IMR-90 (cell line): ENCODE measurements at regions not wholly inside any gene's neighbourhood (a gene's known extent, or its start where the extent isn't known, plus 50 kb on each side); places are given as distances from the start of the nearest gene placed in this dataset.

Experiments used
- ATAC-seq: fragments of 200-7000 bp; cut with Tn5 transposase; 2 replicates; pipeline ENCODE4 v1.9.1; 2020; ENCODE audit warnings: low read depth, mild to moderate bottlenecking, moderate library complexity
- BruUV-seq: library from RNA; stranded (reverse); fragments of 400-500 nt; replicated peaks from 2 replicates; lab custom pipeline; 2021; lab: Mats Ljungman, UMichigan
- CTCF ChIA-PET: fragments of 300-600 bp; formaldehyde crosslinking; extraction: SDS; loops from one replicate; lab custom pipeline; 2021; ENCODE audit warnings: antibody characterized with exemption; lab: Yijun Ruan, JAX
- POLR2A ChIA-PET: fragments of 300-600 bp; sonication (Branson Sonifier 250); formaldehyde crosslinking; loops from one replicate; lab custom pipeline; 2022; ENCODE audit warnings: antibody characterized with exemption; ENCODE audit not compliant: unreplicated experiment; lab: Charles Lee
- DNase-seq: peaks from one replicate; pipeline ENCODE4 v3.0.0; 2013
- H2AFZ ChIP-seq: replicated peaks from 2 replicates; pipeline ENCODE3; 2013; ENCODE audit warnings: low read length, mild to moderate bottlenecking; ENCODE audit not compliant: poor library complexity
- H2AK5ac ChIP-seq: 2 replicates; pipeline ENCODE4 v1.6.1; 2013; ENCODE audit warnings: low read depth, low read length, inconsistent platforms
- H2AK9ac ChIP-seq: replicated peaks from 2 replicates; pipeline ENCODE3; 2013; ENCODE audit warnings: mild to moderate bottlenecking, low read depth, low read length, moderate library complexity; ENCODE audit not compliant: poor library complexity
- H2BK120ac ChIP-seq: 2 replicates; pipeline ENCODE4 v1.6.1; 2013; ENCODE audit warnings: low read depth, low read length, inconsistent platforms
- H2BK15ac ChIP-seq: 3 replicates; pipeline ENCODE4 v1.6.1; 2013; ENCODE audit warnings: low read depth, low read length, inconsistent platforms
- H2BK20ac ChIP-seq: 2 replicates; pipeline ENCODE4 v1.6.1; 2013; ENCODE audit warnings: low read depth, mild to moderate bottlenecking, inconsistent platforms, low read length, moderate library complexity
- H2BK5ac ChIP-seq: 2 replicates; pipeline ENCODE4 v1.6.1; 2013; ENCODE audit warnings: mild to moderate bottlenecking, low read depth, low read length, inconsistent platforms; ENCODE audit not compliant: poor library complexity, severe bottlenecking
- H3K14ac ChIP-seq: replicated peaks from 2 replicates; pipeline ENCODE4 v1.6.1; 2013; ENCODE audit warnings: low read depth, low read length, inconsistent platforms
- H3K18ac ChIP-seq: 2 replicates; pipeline ENCODE4 v1.6.1; 2013; ENCODE audit warnings: low read depth, low read length, control low read depth
- H3K23ac ChIP-seq: 2 replicates; pipeline ENCODE4 v1.6.1; 2013; ENCODE audit warnings: low read depth, low read length, inconsistent platforms
- H3K27ac ChIP-seq: 2 replicates; pipeline ENCODE4 v1.5.1; 2013; ENCODE audit warnings: mild to moderate bottlenecking, control low read depth, low read length; ENCODE audit not compliant: insufficient read depth
- H3K27me3 ChIP-seq: 2 replicates; pipeline ENCODE4 v1.6.1; 2013; ENCODE audit warnings: low read length; ENCODE audit not compliant: control insufficient read depth, insufficient read depth
- H3K36me3 ChIP-seq: 2 replicates; pipeline ENCODE4 v1.6.1; 2013; ENCODE audit warnings: low read length, mixed read lengths; ENCODE audit not compliant: control insufficient read depth, insufficient read depth
- H3K4ac ChIP-seq: 2 replicates; pipeline ENCODE4 v1.6.1; 2013; ENCODE audit warnings: low read depth, low read length, inconsistent platforms
- H3K4me1 ChIP-seq: 2 replicates; pipeline ENCODE4 v1.6.1; 2013; ENCODE audit warnings: low read length, mixed read lengths; ENCODE audit not compliant: control insufficient read depth, insufficient read depth
- H3K4me2 ChIP-seq: 2 replicates; pipeline ENCODE4 v1.6.1; 2013; ENCODE audit warnings: low read depth, mild to moderate bottlenecking, control low read depth, low read length, moderate library complexity
- H3K4me3 ChIP-seq: 2 replicates; pipeline ENCODE4 v1.5.1; 2013; ENCODE audit warnings: low read depth, mild to moderate bottlenecking, control low read depth, low read length, moderate library complexity; ENCODE audit not compliant: insufficient read depth
- H3K56ac ChIP-seq: 2 replicates; pipeline ENCODE4 v1.6.1; 2013; ENCODE audit warnings: low read length, inconsistent platforms; ENCODE audit not compliant: insufficient read depth; ENCODE audit errors: extremely low read depth
- H3K79me1 ChIP-seq, 2 experiments: 2 replicates each; pipeline ENCODE4 v1.6.1; 2013; ENCODE audit warnings: low read length in 2 of 2, inconsistent platforms in 1 of 2, low read depth in 1 of 2
- H3K9ac ChIP-seq: 2 replicates; pipeline ENCODE4 v1.6.1; 2013; ENCODE audit warnings: low read depth, low read length, control low read depth
- H3K9me1 ChIP-seq: 2 replicates; pipeline ENCODE4 v1.6.1; 2013; ENCODE audit warnings: low read length, inconsistent platforms; ENCODE audit not compliant: insufficient read depth
- H3K9me3 ChIP-seq: 2 replicates; pipeline ENCODE4 v1.6.1; 2013; ENCODE audit warnings: low read length; ENCODE audit not compliant: control insufficient read depth, insufficient read depth
- H4K20me1 ChIP-seq: 2 replicates; pipeline ENCODE4 v1.6.1; 2013; ENCODE audit warnings: low read length, inconsistent platforms; ENCODE audit not compliant: insufficient read depth
- H4K5ac ChIP-seq: 2 replicates; pipeline ENCODE4 v1.6.1; 2013; ENCODE audit warnings: mild to moderate bottlenecking, low read depth, low read length, control low read depth
- H4K8ac ChIP-seq, 2 experiments: 2 replicates each; pipeline ENCODE4 v1.6.1; 2013; ENCODE audit warnings: low read depth in 2 of 2, low read length in 2 of 2, control low read depth in 1 of 2, inconsistent platforms in 1 of 2
- H4K91ac ChIP-seq: 2 replicates; pipeline ENCODE4 v1.6.1; 2013; ENCODE audit warnings: low read depth, low read length, inconsistent platforms; ENCODE audit not compliant: insufficient read depth
- BHLHE40 ChIP-seq: fragments of 150-350 bp; IDR thresholded peaks from 2 replicates; pipeline ENCODE4 v1.6.1; 2016; ENCODE audit warnings: mild to moderate bottlenecking, low read depth, low read length
- CEBPB ChIP-seq: IDR thresholded peaks from 2 replicates; pipeline ENCODE4 v1.6.1; 2012; ENCODE audit warnings: low read depth, low read length, improper control_type of control experiment
- CTCF ChIP-seq: conservative IDR thresholded peaks from 2 replicates; pipeline ENCODE4 v1.5.1; 2012; ENCODE audit warnings: mild to moderate bottlenecking, low read depth, low read length, improper control_type of control experiment
- MAZ ChIP-seq: IDR thresholded peaks from 2 replicates; pipeline ENCODE4 v1.6.1; 2012; ENCODE audit warnings: low read depth, mild to moderate bottlenecking, low read length, improper control_type of control experiment, moderate library complexity, borderline replicate concordance
- NFE2L2 ChIP-seq: fragments of 150-350 bp; IDR thresholded peaks from 2 replicates; pipeline ENCODE4 v1.6.1; 2016; ENCODE audit warnings: low read depth, mild to moderate bottlenecking, low read length
- RFX5 ChIP-seq: IDR thresholded peaks from 2 replicates; pipeline ENCODE4 v1.8.0; 2012; ENCODE audit warnings: low read depth, mild to moderate bottlenecking, low read length, moderate library complexity
- USF2 ChIP-seq: fragments of 150-350 bp; IDR thresholded peaks from 2 replicates; pipeline ENCODE4 v1.6.1; 2017; ENCODE audit warnings: mild to moderate bottlenecking, antibody characterized with exemption, low read length, low read depth
- WGBS, 2 experiments: methylation state at CpG; one replicate each; pipeline versions ENCODE4 v1.1.5 to v1.1.7; 2013; ENCODE audit warnings: missing lambda C conversion rate in 2 of 2; ENCODE audit not compliant: insufficient read length in 1 of 2; ENCODE audit errors: extremely low coverage in 2 of 2; 5-methylcytosine and 5-hydroxymethylcytosine counted together
- dilution Hi-C: fragments of 300-500 bp; cut with HindIII; formaldehyde crosslinking; loops from one replicate; pipeline ENCODE4 v1.14.3; 2018; ENCODE audit warnings: low sequenced_read_pairs; ENCODE audit not compliant: unreplicated experiment
- in situ Hi-C: fragments of 300-500 bp; cut with MboI; formaldehyde crosslinking; loops from 3 replicates; pipeline ENCODE4 v1.14.3; 2019; ENCODE audit warnings: low sequenced_read_pairs, inconsistent platforms, mixed read lengths
- intact Hi-C: fragments of 100-400 bp; cut with micrococcal nuclease; formaldehyde crosslinking; loops from 2 replicates; pipeline ENCODE4 v1.10.0; 2022

GRCh38 chr11:87444993-87445392, 407.3 kb downstream of the TMEM135 start:
- peak overlapping the region; percentile 86 for H3K23ac ChIP-seq
- peak overlapping the region; percentile 74; the same call in 1 of the 2 replicates for H2AK5ac ChIP-seq
- TF ChIP-seq MAZ (no peak), CTCF (no peak), CEBPB (no peak), USF2 (no peak), BHLHE40 (no peak), RFX5 (no peak), NFE2L2 (no peak)
- H2BK20ac ChIP-seq = peak overlapping the region; percentile 87
- ChIA-PET POLR2A (interaction anchor here (0.8 kb wide), 1 partner anchor 17 kb away, joined by 3 read pairs; no protein-coding TSS in a partner anchor), CTCF (interaction anchor here (0.9 kb wide), 1 partner anchor 19 kb away, joined by 4 read pairs; no protein-coding TSS in a partner anchor)
- H2BK5ac ChIP-seq = peak overlapping the region; percentile 96
- H3K79me1 ChIP-seq = no peaks in the 10 kb centered on the region
- H3K9me1 ChIP-seq = peaks cover 9% of the 10 kb centered on the region; the same call in 1 of the 2 replicates
- no peaks in the 10 kb centered on the region for H4K20me1 ChIP-seq
- H3K56ac ChIP-seq = peak overlapping the region; percentile 50; the same call in 1 of the 2 replicates
- H4K5ac ChIP-seq = peak overlapping the region; percentile 90; the same call in 1 of the 2 replicates
- no peaks in the 10 kb centered on the region for H3K9me3 ChIP-seq
- H3K36me3 ChIP-seq = no peaks in the 10 kb centered on the region
- intact Hi-C loops (no loop called here), in situ Hi-C loops (no loop called here), dilution Hi-C loops (no loop called here)
- DNase-seq (peak; percentile 67), ATAC-seq (peak; percentile 86)
- no peak overlapping the region for H2AK9ac ChIP-seq
- no peaks in the 10 kb centered on the region for H3K27me3 ChIP-seq
- peak overlapping the region; percentile 64 to 90; a peak in 3 of 4 replicates for H4K8ac ChIP-seq
- peak overlapping the region; percentile 90 for H4K91ac ChIP-seq
- H3K14ac ChIP-seq = peak overlapping the region; percentile 81
- peak overlapping the region; percentile 98 for H2BK120ac ChIP-seq
- BruUV-seq = no TSS peak
- peak overlapping the region; percentile 26; the same call in 2 of the 3 replicates for H2BK15ac ChIP-seq
- H3K18ac ChIP-seq = peak overlapping the region; percentile 91; the same call in 1 of the 2 replicates
- peak overlapping the region; percentile 60; the same call in 1 of the 2 replicates for H3K27ac ChIP-seq
- H3K4me2 ChIP-seq = peak overlapping the region; percentile 1; the same call in 1 of the 2 replicates
- no peak overlapping the region for H3K9ac ChIP-seq
- H3K4me3 ChIP-seq = no peak overlapping the region
- H3K4ac ChIP-seq = peak overlapping the region; percentile 99
- H2AFZ ChIP-seq = no peak overlapping the region
- H3K4me1 ChIP-seq = peaks cover 14% of the 10 kb centered on the region
- WGBS, 2 experiments = no CpG with 5 or more reads among the region's 1 CpG
